CD14-positive monocyte (primary cell): ENCODE measurements at regions not wholly inside any gene's neighbourhood (a gene's known extent, or its start where the extent isn't known, plus 50 kb on each side); places are given as distances from the start of the nearest gene placed in this dataset.

ENCODE experiments used
- DNase-seq, 3 donors: peaks; one replicate each; pipeline ENCODE4 v3.0.0-alpha.2; 2011 to 2022
- H2AFZ ChIP-seq: 2 replicates; pipeline ENCODE4 v1.6.0; 2012; ENCODE audit warnings: mild to moderate bottlenecking, low read depth, low read length, inconsistent platforms; ENCODE audit not compliant: insufficient read depth, poor library complexity, severe bottlenecking
- H3K27ac ChIP-seq, 2 donors: 1 replicate in 1 of 2; 2 replicates in 1 of 2; pipeline ENCODE4 v1.5.1; 2012 to 2013; ENCODE audit warnings: low read length in 2 of 2, control low read depth in 1 of 2, inconsistent platforms in 1 of 2, low read depth in 1 of 2, mild to moderate bottlenecking in 1 of 2
- H3K27me3 ChIP-seq, 2 donors: one replicate each; pipeline versions ENCODE4 v1.6.0 to v1.6.1; 2011 to 2013; ENCODE audit warnings: low read length in 2 of 2; ENCODE audit not compliant: control insufficient read depth in 2 of 2, insufficient read depth in 2 of 2
- H3K36me3 ChIP-seq, 2 donors: replicated peaks in 1 of 2; 1 replicate in 1 of 2; 2 replicates in 1 of 2; pipeline versions ENCODE4 v1.5.1 to v1.6.1; 2012 to 2013; ENCODE audit warnings: low read length in 2 of 2, control low read depth in 1 of 2, inconsistent platforms in 1 of 2, mild to moderate bottlenecking in 1 of 2; ENCODE audit not compliant: insufficient read depth in 2 of 2, control insufficient read depth in 1 of 2
- H3K4me1 ChIP-seq, 2 donors: 1 replicate in 1 of 2; 2 replicates in 1 of 2; pipeline versions ENCODE4 v1.5.1 to v1.6.1; 2012 to 2013; ENCODE audit warnings: low read length in 2 of 2, control low read depth in 1 of 2, inconsistent platforms in 1 of 2, mild to moderate bottlenecking in 1 of 2, moderate library complexity in 1 of 2; ENCODE audit not compliant: insufficient read depth in 2 of 2, control insufficient read depth in 1 of 2
- H3K4me2 ChIP-seq: replicated peaks from 2 replicates; pipeline ENCODE3; 2012; ENCODE audit warnings: low read length, moderate library complexity, mild to moderate bottlenecking; ENCODE audit not compliant: poor library complexity, severe bottlenecking; ENCODE audit errors: extremely low read depth
- H3K4me3 ChIP-seq, 3 experiments: fragments of 200-600 bp in 1 of 3; sonication (generic) in 1 of 3; replicated peaks in 1 of 3; 1 replicate in 2 of 3; 2 replicates in 1 of 3; pipeline ENCODE4 v1.5.1; 2011 to 2013; ENCODE audit warnings: low read length in 3 of 3, mild to moderate bottlenecking in 3 of 3, control low read depth in 2 of 3, low read depth in 2 of 3, inconsistent platforms in 1 of 3, moderate library complexity in 1 of 3
- H3K79me2 ChIP-seq: 2 replicates; pipeline ENCODE4 v1.6.0; 2012; ENCODE audit warnings: mild to moderate bottlenecking, control low read depth, inconsistent platforms, low read length, moderate library complexity; ENCODE audit not compliant: insufficient read depth
- H3K9ac ChIP-seq: 2 replicates; pipeline ENCODE4 v1.6.0; 2017; ENCODE audit warnings: low read length, mild to moderate bottlenecking; ENCODE audit not compliant: insufficient read depth, poor library complexity, severe bottlenecking
- H3K9me3 ChIP-seq, 2 donors: replicated peaks in 1 of 2; 1 replicate in 1 of 2; 2 replicates in 1 of 2; pipeline versions ENCODE4 v1.5.1 to v1.6.1; 2012 to 2013; ENCODE audit warnings: low read length in 2 of 2, control low read depth in 1 of 2; ENCODE audit not compliant: control insufficient read depth in 1 of 2, insufficient read depth in 1 of 2
- H4K20me1 ChIP-seq: 2 replicates; pipeline ENCODE4 v1.6.0; 2012; ENCODE audit warnings: mild to moderate bottlenecking, low read length, control low read depth, moderate library complexity; ENCODE audit not compliant: insufficient read depth
- H3K27ac Mint-ChIP-seq, 7 donors: one replicate each; pipeline ENCODE4 v1.8.0; 2020; ENCODE audit warnings: mild to moderate bottlenecking in 7 of 7, mixed read lengths in 7 of 7, moderate library complexity in 6 of 7, inconsistent platforms in 2 of 7
- H3K27me3 Mint-ChIP-seq, 3 donors: one replicate each; pipeline ENCODE4 v1.8.0; 2021 to 2022; ENCODE audit warnings: low read depth in 3 of 3, mild to moderate bottlenecking in 3 of 3, mixed read lengths in 3 of 3, moderate library complexity in 3 of 3, inconsistent platforms in 1 of 3
- H3K36me3 Mint-ChIP-seq, 2 donors: one replicate each; pipeline ENCODE4 v1.8.0; 2020; ENCODE audit warnings: mixed read lengths in 2 of 2, inconsistent platforms in 1 of 2, mild to moderate bottlenecking in 1 of 2
- H3K4me1 Mint-ChIP-seq: one replicate; pipeline ENCODE4 v1.8.0; 2020; ENCODE audit warnings: mild to moderate bottlenecking, mixed read lengths
- H3K4me3 Mint-ChIP-seq, 2 donors: one replicate each; pipeline ENCODE4 v1.8.0; 2020; ENCODE audit warnings: mild to moderate bottlenecking in 2 of 2, mixed read lengths in 2 of 2, moderate library complexity in 1 of 2
- H3K9me3 Mint-ChIP-seq, 7 donors: one replicate each; pipeline ENCODE4 v1.8.0; 2020 to 2022; ENCODE audit warnings: mixed read lengths in 7 of 7, mild to moderate bottlenecking in 6 of 7, moderate library complexity in 6 of 7, inconsistent platforms in 2 of 7
- WGBS: methylation state at CpG from one replicate; pipeline ENCODE4 v1.1.5; 2013; ENCODE audit warnings: missing lambda C conversion rate; ENCODE audit not compliant: insufficient coverage; 5-methylcytosine and 5-hydroxymethylcytosine counted together
- intact Hi-C, 2 donors: fragments of 100-400 bp; cut with micrococcal nuclease; formaldehyde crosslinking; loops; one replicate each; pipeline versions ENCODE4 v1.15.0 to v1.15.1; 2023
- TF ChIP-seq, protein P1 (sequence below): fragments of 200-600 bp; IDR thresholded peaks from one replicate; pipeline ENCODE4 v1.8.0; 2022; ENCODE audit warnings: antibody characterized with exemption, mild to moderate bottlenecking

DNA sequence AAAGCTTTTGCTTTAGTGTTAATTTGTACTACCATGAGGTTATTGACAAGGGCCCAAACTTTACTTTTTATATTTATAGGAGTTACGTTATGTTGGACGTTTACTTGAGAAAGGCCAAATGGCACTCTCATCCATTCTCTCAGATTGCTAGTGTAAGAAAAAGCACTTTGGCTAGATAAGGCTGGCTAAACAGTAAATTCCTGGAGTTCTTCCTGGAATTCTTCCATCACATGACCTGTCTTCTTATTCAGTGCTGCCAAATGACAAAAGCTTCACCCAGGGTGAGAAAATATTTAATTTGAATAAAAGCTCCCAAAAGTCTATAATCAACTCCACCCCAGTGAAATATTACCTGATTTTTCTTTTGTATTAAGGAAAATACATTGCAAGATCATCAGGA, 1568.9 kb upstream of the ACO1 start:
- no CpG with 5 or more reads among the region's 2 CpGs for WGBS
- Histone ChIP-seq H3K4me2 (no peak overlapping the region), H3K27me3 (no peaks in the 10 kb centered on the region), H3K36me3 (no peaks in the 10 kb centered on the region), H3K27ac (no peak overlapping the region), H3K9me3 (no peaks in the 10 kb centered on the region), H3K4me3 (no peak overlapping the region), H3K79me2 (no peaks in the 10 kb centered on the region), H2AFZ (no peak overlapping the region), H4K20me1 (no peaks in the 10 kb centered on the region), H3K9ac (no peak overlapping the region), H3K4me1 (no peaks in the 10 kb centered on the region)
- Mint-ChIP-seq H3K4me1 (no peaks in the 10 kb centered on the region), H3K36me3 (no peaks in the 10 kb centered on the region), H3K27me3 (peaks cover 0 to 1% (median 0%) of the 10 kb centered on the region in 3 donors), H3K9me3 (peaks cover 0 to 6% (median 0%) of the 10 kb centered on the region in 7 donors), H3K4me3 (no peak overlapping the region), H3K27ac (no peak overlapping the region)
- DNase-seq: no peak
- intact Hi-C loops: no loop called here
- TF ChIP-seq, protein P1, sequence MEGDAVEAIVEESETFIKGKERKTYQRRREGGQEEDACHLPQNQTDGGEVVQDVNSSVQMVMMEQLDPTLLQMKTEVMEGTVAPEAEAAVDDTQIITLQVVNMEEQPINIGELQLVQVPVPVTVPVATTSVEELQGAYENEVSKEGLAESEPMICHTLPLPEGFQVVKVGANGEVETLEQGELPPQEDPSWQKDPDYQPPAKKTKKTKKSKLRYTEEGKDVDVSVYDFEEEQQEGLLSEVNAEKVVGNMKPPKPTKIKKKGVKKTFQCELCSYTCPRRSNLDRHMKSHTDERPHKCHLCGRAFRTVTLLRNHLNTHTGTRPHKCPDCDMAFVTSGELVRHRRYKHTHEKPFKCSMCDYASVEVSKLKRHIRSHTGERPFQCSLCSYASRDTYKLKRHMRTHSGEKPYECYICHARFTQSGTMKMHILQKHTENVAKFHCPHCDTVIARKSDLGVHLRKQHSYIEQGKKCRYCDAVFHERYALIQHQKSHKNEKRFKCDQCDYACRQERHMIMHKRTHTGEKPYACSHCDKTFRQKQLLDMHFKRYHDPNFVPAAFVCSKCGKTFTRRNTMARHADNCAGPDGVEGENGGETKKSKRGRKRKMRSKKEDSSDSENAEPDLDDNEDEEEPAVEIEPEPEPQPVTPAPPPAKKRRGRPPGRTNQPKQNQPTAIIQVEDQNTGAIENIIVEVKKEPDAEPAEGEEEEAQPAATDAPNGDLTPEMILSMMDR: no peak

DNA sequence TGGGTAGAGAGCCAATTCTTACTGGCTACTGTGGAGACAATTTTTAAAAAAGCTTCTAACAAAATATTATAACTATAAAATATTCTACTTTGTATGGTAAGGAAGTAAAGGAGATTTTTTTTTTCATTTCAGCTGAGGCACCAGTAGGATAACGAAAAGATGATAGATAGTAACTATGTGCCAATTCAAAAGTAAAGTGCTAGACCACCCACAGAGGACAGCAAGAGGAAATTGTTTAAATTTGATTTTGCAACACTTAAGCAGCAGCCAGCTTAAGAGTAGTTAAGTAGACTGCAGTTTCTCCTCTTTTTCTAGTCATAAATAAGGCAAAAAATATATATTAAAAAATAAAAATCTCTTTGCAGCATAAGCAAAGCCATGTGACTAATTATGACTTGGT, 1539.3 kb upstream of the ACO1 start:
- Histone ChIP-seq H3K27ac (no peak overlapping the region), H3K4me3 (no peak overlapping the region), H3K4me2 (no peak overlapping the region), H4K20me1 (no peaks in the 10 kb centered on the region), H3K9ac (no peak overlapping the region), H3K9me3 (no peaks in the 10 kb centered on the region), H3K27me3 (no peaks in the 10 kb centered on the region), H3K36me3 (no peaks in the 10 kb centered on the region), H3K79me2 (no peaks in the 10 kb centered on the region), H2AFZ (no peak overlapping the region), H3K4me1 (no peaks in the 10 kb centered on the region)
- H3K4me1 Mint-ChIP-seq: no peaks in the 10 kb centered on the region
- intact Hi-C loops: no loop called here
- H3K27me3 Mint-ChIP-seq: no peaks in the 10 kb centered on the region
- TF ChIP-seq, protein P1: no peak
- DNase-seq: no peak
- H3K36me3 Mint-ChIP-seq: no peaks in the 10 kb centered on the region
- WGBS: no CpG with 5 or more reads among the region's 1 CpG
- no peak overlapping the region for H3K4me3 Mint-ChIP-seq
- no peak overlapping the region for H3K27ac Mint-ChIP-seq
- peaks cover 0 to 2% (median 0%) of the 10 kb centered on the region in 7 donors for H3K9me3 Mint-ChIP-seq
